ENCODE measurements at regions not wholly inside any gene's neighbourhood (a gene's known extent, or its start where the extent isn't known, plus 50 kb on each side); places are given as distances from the start of the nearest gene placed in this dataset.
"Not testable (repeated sequence)": the region's sequence is repeated elsewhere in the genome, so short reads cannot be mapped to it uniquely, and the experiment has no call there.

GRCh38 chr5:115432691-115433090 is 111.9 kb downstream of the FEM1C start:
- Mint-ChIP-seq H3K36me3 (no peaks in the 10 kb centered on the region), H3K9me3 (peaks cover 0 to 3% (median 0%) of the 10 kb centered on the region in 9 donors), H3K4me1 (no peaks in the 10 kb centered on the region), H3K27me3 (peaks cover 0 to 15% (median 6%) of the 10 kb centered on the region in 5 donors), H3K4me3 (no peak overlapping the region), H3K27ac (no peak overlapping the region)
- DNase-seq (no peak), ATAC-seq (no peak)
- POLR2A ChIA-PET = no interaction called here

- H3K27me3 Mint-ChIP-seq = peaks cover 0 to 15% (median 6%) of the 10 kb centered on the region in 5 donors
- POLR2A ChIA-PET = no interaction called here
- no peaks in the 10 kb centered on the region for H3K36me3 Mint-ChIP-seq
- H3K4me3 Mint-ChIP-seq = no peak overlapping the region
- no peak for DNase-seq
- no peaks in the 10 kb centered on the region for H3K9me3 Mint-ChIP-seq
- H3K4me1 Mint-ChIP-seq = no peaks in the 10 kb centered on the region
- ATAC-seq = no peak
- H3K27ac Mint-ChIP-seq = no peak overlapping the region
Observed at GRCh38 chr5:115431116-115431515, 113.5 kb downstream of the FEM1C start.

- no peaks in the 10 kb centered on the region for H3K36me3 Mint-ChIP-seq
- H3K27ac Mint-ChIP-seq = no peak overlapping the region
- POLR2A ChIA-PET = no interaction called here
- H3K9me3 Mint-ChIP-seq = no peaks in the 10 kb centered on the region
- no peaks in the 10 kb centered on the region for H3K4me1 Mint-ChIP-seq
- peaks cover 0 to 15% (median 6%) of the 10 kb centered on the region in 5 donors for H3K27me3 Mint-ChIP-seq
- ATAC-seq (no peak), DNase-seq (no peak)
- no peak overlapping the region for H3K4me3 Mint-ChIP-seq
Observed at GRCh38 chr5:115430374-115430773, 114.2 kb downstream of the FEM1C start.

- no peaks in the 10 kb centered on the region for H3K36me3 Mint-ChIP-seq
- POLR2A ChIA-PET = no interaction called here
Observed at GRCh38 chr5:115429345-115429940, 115.1 kb downstream of the FEM1C start.

GRCh38 chr5:115428676-115429075 is 115.9 kb downstream of the FEM1C start:
- no peak for DNase-seq
- Mint-ChIP-seq H3K4me1 (no peaks in the 10 kb centered on the region), H3K4me3 (no peak overlapping the region), H3K27me3 (peaks cover 1 to 15% (median 7%) of the 10 kb centered on the region in 5 donors), H3K9me3 (no peaks in the 10 kb centered on the region), H3K36me3 (no peaks in the 10 kb centered on the region), H3K27ac (no peak overlapping the region)
- ATAC-seq = no peak
- POLR2A ChIA-PET = no interaction called here

More at GRCh38 chr5:115429345-115429940, 115.1 kb downstream of the FEM1C start:
- no peak for ATAC-seq
- H3K9me3 Mint-ChIP-seq = no peaks in the 10 kb centered on the region
- H3K4me3 Mint-ChIP-seq = no peak overlapping the region
- peaks cover 1 to 15% (median 6%) of the 10 kb centered on the region in 5 donors for H3K27me3 Mint-ChIP-seq
- H3K4me1 Mint-ChIP-seq = no peaks in the 10 kb centered on the region
- H3K27ac Mint-ChIP-seq = no peak overlapping the region
- DNase-seq = no peak

GRCh38 chr5:115428248-115428647 is 116.3 kb downstream of the FEM1C start:
- Mint-ChIP-seq H3K27me3 (peaks cover 1 to 13% (median 7%) of the 10 kb centered on the region in 5 donors), H3K27ac (no peak overlapping the region), H3K4me3 (no peak overlapping the region), H3K9me3 (no peaks in the 10 kb centered on the region), H3K36me3 (no peaks in the 10 kb centered on the region), H3K4me1 (no peaks in the 10 kb centered on the region)
- no peak for DNase-seq
- no peak for ATAC-seq
- POLR2A ChIA-PET = no interaction called here

GRCh38 chr5:115424446-115424845 is 120.1 kb downstream of the FEM1C start:
- H3K27ac Mint-ChIP-seq = no peak overlapping the region
- ATAC-seq (no peak), DNase-seq (no peak)
- no peaks in the 10 kb centered on the region for H3K4me1 Mint-ChIP-seq
- POLR2A ChIA-PET = no interaction called here
- peaks cover 0 to 4% (median 0%) of the 10 kb centered on the region in 9 donors for H3K9me3 Mint-ChIP-seq
- no peak overlapping the region for H3K4me3 Mint-ChIP-seq
- H3K27me3 Mint-ChIP-seq = peaks cover 0 to 9% (median 3%) of the 10 kb centered on the region in 5 donors
- H3K36me3 Mint-ChIP-seq = no peaks in the 10 kb centered on the region

- Mint-ChIP-seq H3K4me3 (no peak overlapping the region), H3K27me3 (peaks cover 2 to 10% (median 5%) of the 10 kb centered on the region in 5 donors), H3K4me1 (no peaks in the 10 kb centered on the region), H3K36me3 (no peaks in the 10 kb centered on the region), H3K9me3 (peaks cover 0 to 4% (median 0%) of the 10 kb centered on the region in 9 donors), H3K27ac (no peak overlapping the region)
- ATAC-seq (no peak), DNase-seq (no peak)
- POLR2A ChIA-PET = no interaction called here
Observed at GRCh38 chr5:115424030-115424429, 120.5 kb downstream of the FEM1C start.

GRCh38 chr5:115423541-115423940 is 121.0 kb downstream of the FEM1C start:
- no peak for DNase-seq
- peaks cover 0 to 4% (median 0%) of the 10 kb centered on the region in 9 donors for H3K9me3 Mint-ChIP-seq
- POLR2A ChIA-PET = no interaction called here
- peaks cover 4 to 15% (median 10%) of the 10 kb centered on the region in 5 donors for H3K27me3 Mint-ChIP-seq
- H3K4me1 Mint-ChIP-seq = no peaks in the 10 kb centered on the region
- ATAC-seq = no peak
- no peak overlapping the region for H3K4me3 Mint-ChIP-seq
- H3K36me3 Mint-ChIP-seq = no peaks in the 10 kb centered on the region
- H3K27ac Mint-ChIP-seq = no peak overlapping the region

GRCh38 chr5:115423051-115423450 is 121.5 kb downstream of the FEM1C start:
- Mint-ChIP-seq H3K4me1 (no peaks in the 10 kb centered on the region), H3K36me3 (no peaks in the 10 kb centered on the region), H3K27me3 (peaks cover 4 to 19% (median 12%) of the 10 kb centered on the region in 5 donors), H3K9me3 (peaks cover 0 to 4% (median 0%) of the 10 kb centered on the region in 9 donors), H3K4me3 (no peak overlapping the region), H3K27ac (no peak overlapping the region)
- ATAC-seq (no peak), DNase-seq (no peak)
- POLR2A ChIA-PET = no interaction called here

- H3K4me1 Mint-ChIP-seq, POLR2A ChIA-PET, DNase-seq, H3K27ac Mint-ChIP-seq, ATAC-seq, H3K36me3 Mint-ChIP-seq, H3K9me3 Mint-ChIP-seq, H3K4me3 Mint-ChIP-seq: not testable (repeated sequence)
- H3K27me3 Mint-ChIP-seq = peaks cover 4 to 18% (median 10%) of the 10 kb centered on the region in 5 donors
Observed at GRCh38 chr5:115420812-115421211, 123.8 kb downstream of the FEM1C start.

GRCh38 chr5:115419846-115420585 is 123.6 kb upstream of the CCDC112 start:
- Mint-ChIP-seq H3K4me1 (no peaks in the 10 kb centered on the region), H3K27ac (no peak overlapping the region), H3K27me3 (peaks cover 5 to 18% (median 9%) of the 10 kb centered on the region in 5 donors), H3K36me3 (no peaks in the 10 kb centered on the region), H3K9me3 (peaks cover 0 to 4% (median 0%) of the 10 kb centered on the region in 9 donors), H3K4me3 (no peak overlapping the region)
- POLR2A ChIA-PET = no interaction called here
- DNase-seq (no peak), ATAC-seq (no peak)

- ATAC-seq = no peak
- no peak for DNase-seq
- peaks cover 6 to 18% (median 8%) of the 10 kb centered on the region in 5 donors for H3K27me3 Mint-ChIP-seq
- H3K27ac Mint-ChIP-seq = no peak overlapping the region
- H3K4me3 Mint-ChIP-seq = no peak overlapping the region
- no peaks in the 10 kb centered on the region for H3K4me1 Mint-ChIP-seq
- peaks cover 0 to 4% (median 0%) of the 10 kb centered on the region in 9 donors for H3K9me3 Mint-ChIP-seq
- POLR2A ChIA-PET = no interaction called here
- no peaks in the 10 kb centered on the region for H3K36me3 Mint-ChIP-seq
Observed at GRCh38 chr5:115418788-115419187, 122.3 kb upstream of the CCDC112 start.
